ENCODE measurements at regions not wholly inside any gene's neighbourhood (a gene's known extent, or its start where the extent isn't known, plus 50 kb on each side); places are given as distances from the start of the nearest gene placed in this dataset.

GRCh38 chr17:53141731-53142130 lies 681.0 kb upstream of the KIF2B start:
- Histone ChIP-seq H3K23ac (ENCODE audit: low read depth, low read length) (no peak overlapping the region), H2BK120ac (ENCODE audit: low read depth, low read length) (no peak overlapping the region), H4K20me1 (ENCODE audit: insufficient read depth, low read length) (no peaks in the 10 kb centered on the region), H3K79me1 (ENCODE audit: low read depth in 1 of 2, low read length in 2 of 2) (no peaks in the 10 kb centered on the region), H3K4me1 (ENCODE audit: control insufficient read depth, insufficient read depth, low read length) (no peaks in the 10 kb centered on the region), H2AFZ (replicated peaks; ENCODE audit: low read length, poor library complexity) (no peak overlapping the region), H4K8ac (ENCODE audit: low read depth in 2 of 2, low read length in 2 of 2) (no peak overlapping the region), H3K27ac (ENCODE audit: insufficient read depth, low read length) (no peak overlapping the region), H2BK5ac (ENCODE audit: low read depth, low read length, poor library complexity, severe bottlenecking) (no peak overlapping the region), H2AK5ac (ENCODE audit: low read depth, low read length) (no peak overlapping the region), H4K91ac (ENCODE audit: insufficient read depth, low read depth, low read length) (no peak overlapping the region), H2AK9ac (replicated peaks; ENCODE audit: low read depth, low read length, poor library complexity) (no peak overlapping the region), H3K14ac (replicated peaks; ENCODE audit: low read depth, low read length) (no peak overlapping the region), H3K9me1 (ENCODE audit: insufficient read depth, low read length) (no peaks in the 10 kb centered on the region), H2BK20ac (ENCODE audit: low read depth, low read length) (no peak overlapping the region), H3K9ac (ENCODE audit: low read depth, low read length) (no peak overlapping the region), H3K4me2 (ENCODE audit: low read depth, low read length) (no peak overlapping the region), H3K9me3 (ENCODE audit: control insufficient read depth, insufficient read depth, low read length) (peaks cover 8% of the 10 kb centered on the region; the same call in 1 of the 2 replicates), H3K18ac (ENCODE audit: low read depth, low read length) (no peak overlapping the region), H3K4me3 (ENCODE audit: insufficient read depth, low read depth, low read length) (no peak overlapping the region), H3K27me3 (ENCODE audit: control insufficient read depth, insufficient read depth, low read length) (no peaks in the 10 kb centered on the region), H4K5ac (ENCODE audit: low read depth, low read length) (no peak overlapping the region), H3K36me3 (ENCODE audit: control insufficient read depth, insufficient read depth, low read length) (no peaks in the 10 kb centered on the region), H3K4ac (ENCODE audit: low read depth, low read length) (no peak overlapping the region), H3K56ac (ENCODE audit: extremely low read depth, insufficient read depth, low read length) (no peak overlapping the region), H2BK15ac (ENCODE audit: low read depth, low read length) (no peak overlapping the region)
- ATAC-seq (ENCODE audit: low read depth) (no peak), DNase-seq (no peak)
- WGBS, 2 experiments (ENCODE audit: extremely low coverage in 2 of 2, insufficient read length in 1 of 2) = no CpG with 5 or more reads among the region's 3 CpGs
- intact Hi-C loops (cut with micrococcal nuclease) = no loop called here
- TF ChIP-seq NFE2L2 (IDR thresholded peaks at IDR 0.05; ENCODE audit: low read depth, low read length) = no peak
- no peak for TF ChIP-seq CTCF (conservative IDR thresholded peaks at IDR 0.05; ENCODE audit: low read depth, low read length)
- no peak for TF ChIP-seq MAFK (IDR thresholded peaks at IDR 0.05; ENCODE audit: low read depth, low read length)
- no peak for TF ChIP-seq MXI1 (IDR thresholded peaks at IDR 0.05; ENCODE audit: borderline replicate concordance, low read depth, low read length)
- no peak for TF ChIP-seq USF2 (IDR thresholded peaks at IDR 0.05; ENCODE audit: low read depth, low read length)
- no peak for TF ChIP-seq POLR2A (IDR thresholded peaks at IDR 0.05; ENCODE audit: low read depth, low read length)
- no peak for TF ChIP-seq MAZ (IDR thresholded peaks at IDR 0.05; ENCODE audit: borderline replicate concordance, low read depth, low read length)
- TF ChIP-seq CEBPB (IDR thresholded peaks at IDR 0.05; ENCODE audit: low read depth, low read length) = no peak
- no peak for TF ChIP-seq CHD1 (IDR thresholded peaks at IDR 0.05; ENCODE audit: low read depth, low read length)
- no peak for TF ChIP-seq FOS (IDR thresholded peaks at IDR 0.05; ENCODE audit: low read depth, low read length)
- no peak for TF ChIP-seq RAD21 (IDR thresholded peaks at IDR 0.05; ENCODE audit: low read length)
- TF ChIP-seq RFX5 (IDR thresholded peaks at IDR 0.05; ENCODE audit: low read depth, low read length) = no peak
- TF ChIP-seq ELK1 (IDR thresholded peaks at IDR 0.05; ENCODE audit: borderline replicate concordance, low read depth, low read length) = no peak
- TF ChIP-seq SMC3 (IDR thresholded peaks at IDR 0.05; ENCODE audit: low read depth, low read length) = no peak
- no peak for TF ChIP-seq RCOR1 (IDR thresholded peaks at IDR 0.05; ENCODE audit: insufficient replicate concordance, low read length)
- TF ChIP-seq BHLHE40 (IDR thresholded peaks at IDR 0.05; ENCODE audit: low read depth, low read length) = no peak
- POLR2A ChIA-PET (ENCODE audit: unreplicated experiment) = no interaction called here
- dilution Hi-C loops (cut with HindIII; ENCODE audit: low sequenced_read_pairs, unreplicated experiment) = no loop called here
- CTCF ChIA-PET = no interaction called here
- in situ Hi-C loops (cut with MboI; ENCODE audit: low sequenced_read_pairs) = no loop called here
- BruUV-seq (replicated peaks) = no TSS peak

Data from IMR-90 (cell line).